ENCODE measurements at regions not wholly inside any gene's neighbourhood (a gene's known extent, or its start where the extent isn't known, plus 50 kb on each side); places are given as distances from the start of the nearest gene placed in this dataset.

GRCh38 chr3:6105187-6105586 lies 755.7 kb upstream of the GRM7 start:
- Histone ChIP-seq H3K4me2 (no peak overlapping the region), H3K9me2 (ENCODE audit: insufficient read depth) (no peaks in the 10 kb centered on the region), H3K4me3 (no peak overlapping the region), H3K27ac (no peak overlapping the region), H3K9me3 (ENCODE audit: insufficient read depth, low read depth) (no peaks in the 10 kb centered on the region), H2AFZ (no peak overlapping the region), H3K79me2 (ENCODE audit: low read depth) (no peaks in the 10 kb centered on the region), H3F3A (ENCODE audit: insufficient read depth, low read depth) (no peaks in the 10 kb centered on the region), H4K20me1 (ENCODE audit: insufficient read depth) (no peaks in the 10 kb centered on the region), H3K27me3 (ENCODE audit: insufficient read depth, low read depth) (no peaks in the 10 kb centered on the region), H3K36me3 (ENCODE audit: low read depth) (no peaks in the 10 kb centered on the region), H3K4me1 (replicated peaks; ENCODE audit: insufficient read depth) (no peaks in the 10 kb centered on the region)
- DNase-seq, result no peak
- CTCF ChIA-PET, result no interaction called here
- TF ChIP-seq, protein P1, sequence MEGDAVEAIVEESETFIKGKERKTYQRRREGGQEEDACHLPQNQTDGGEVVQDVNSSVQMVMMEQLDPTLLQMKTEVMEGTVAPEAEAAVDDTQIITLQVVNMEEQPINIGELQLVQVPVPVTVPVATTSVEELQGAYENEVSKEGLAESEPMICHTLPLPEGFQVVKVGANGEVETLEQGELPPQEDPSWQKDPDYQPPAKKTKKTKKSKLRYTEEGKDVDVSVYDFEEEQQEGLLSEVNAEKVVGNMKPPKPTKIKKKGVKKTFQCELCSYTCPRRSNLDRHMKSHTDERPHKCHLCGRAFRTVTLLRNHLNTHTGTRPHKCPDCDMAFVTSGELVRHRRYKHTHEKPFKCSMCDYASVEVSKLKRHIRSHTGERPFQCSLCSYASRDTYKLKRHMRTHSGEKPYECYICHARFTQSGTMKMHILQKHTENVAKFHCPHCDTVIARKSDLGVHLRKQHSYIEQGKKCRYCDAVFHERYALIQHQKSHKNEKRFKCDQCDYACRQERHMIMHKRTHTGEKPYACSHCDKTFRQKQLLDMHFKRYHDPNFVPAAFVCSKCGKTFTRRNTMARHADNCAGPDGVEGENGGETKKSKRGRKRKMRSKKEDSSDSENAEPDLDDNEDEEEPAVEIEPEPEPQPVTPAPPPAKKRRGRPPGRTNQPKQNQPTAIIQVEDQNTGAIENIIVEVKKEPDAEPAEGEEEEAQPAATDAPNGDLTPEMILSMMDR (conservative IDR thresholded peaks at IDR 0.05), result no peak
- no peak for TF ChIP-seq EZH2 (IDR thresholded peaks at IDR 0.05; ENCODE audit: low read depth)
- POLR2A ChIA-PET (ENCODE audit: unreplicated experiment), result no interaction called here
- intact Hi-C loops (cut with micrococcal nuclease; ENCODE audit: unreplicated experiment), result no loop called here
- BruUV-seq (replicated peaks), result no TSS peak

DNA sequence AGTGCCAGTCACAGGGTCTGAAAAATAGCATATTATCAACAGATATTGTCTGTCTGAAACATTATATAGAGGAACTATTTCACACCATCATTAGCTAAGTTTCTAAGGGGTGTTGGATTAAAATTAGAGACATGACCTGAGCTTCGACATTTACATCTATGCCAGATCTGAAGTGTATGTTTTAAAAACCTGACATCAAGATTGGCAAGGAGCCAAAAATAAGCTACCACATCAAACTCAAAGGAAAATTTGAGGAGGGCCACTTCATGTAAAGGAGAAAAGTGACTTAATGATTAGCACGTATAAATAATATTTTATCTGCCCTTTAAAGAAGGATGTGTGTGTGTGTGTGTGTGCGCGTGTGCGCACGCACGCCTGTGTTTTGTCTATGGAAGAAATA lies 752.0 kb upstream of the GRM7 start:
- no peak overlapping the region for H2AFZ ChIP-seq
- peaks cover 5% of the 10 kb centered on the region; the same call in 1 of the 2 replicates for H3K9me2 ChIP-seq (ENCODE audit: insufficient read depth)
- no peaks in the 10 kb centered on the region for H3K27me3 ChIP-seq (ENCODE audit: insufficient read depth, low read depth)
- no peak for TF ChIP-seq EZH2 (IDR thresholded peaks at IDR 0.05; ENCODE audit: low read depth)
- TF ChIP-seq, protein P1 (conservative IDR thresholded peaks at IDR 0.05), result no peak
- no peak overlapping the region for H3K4me2 ChIP-seq
- H3K4me3 ChIP-seq, result no peak overlapping the region
- DNase-seq, result no peak
- H3K27ac ChIP-seq, result no peak overlapping the region
- no peaks in the 10 kb centered on the region for H3K36me3 ChIP-seq (ENCODE audit: low read depth)
- intact Hi-C loops (cut with micrococcal nuclease; ENCODE audit: unreplicated experiment), result no loop called here
- H3K4me1 ChIP-seq (replicated peaks; ENCODE audit: insufficient read depth), result no peaks in the 10 kb centered on the region
- H4K20me1 ChIP-seq (ENCODE audit: insufficient read depth), result no peaks in the 10 kb centered on the region; the same call in 1 of the 2 replicates
- no peaks in the 10 kb centered on the region for H3F3A ChIP-seq (ENCODE audit: insufficient read depth, low read depth)
- no peaks in the 10 kb centered on the region for H3K79me2 ChIP-seq (ENCODE audit: low read depth)
- no TSS peak for BruUV-seq (replicated peaks)
- CTCF ChIA-PET, result no interaction called here
- no peaks in the 10 kb centered on the region for H3K9me3 ChIP-seq (ENCODE audit: insufficient read depth, low read depth)
- POLR2A ChIA-PET (ENCODE audit: unreplicated experiment), result no interaction called here

GRCh38 chr3:6110451-6110850 lies 750.5 kb upstream of the GRM7 start:
- no peaks in the 10 kb centered on the region; the same call in 1 of the 2 replicates for H4K20me1 ChIP-seq (ENCODE audit: insufficient read depth)

More at GRCh38 chr3:6110451-6110850, 750.5 kb upstream of the GRM7 start:
- no peak for DNase-seq
- Histone ChIP-seq H3K27me3 (ENCODE audit: insufficient read depth, low read depth) (no peaks in the 10 kb centered on the region), H3K27ac (no peak overlapping the region), H3K9me2 (ENCODE audit: insufficient read depth) (peaks cover 5% of the 10 kb centered on the region; the same call in 1 of the 2 replicates), H3K4me2 (no peak overlapping the region), H3K4me1 (replicated peaks; ENCODE audit: insufficient read depth) (no peaks in the 10 kb centered on the region), H3K4me3 (no peak overlapping the region), H2AFZ (no peak overlapping the region), H3K36me3 (ENCODE audit: low read depth) (no peaks in the 10 kb centered on the region), H3K9me3 (ENCODE audit: insufficient read depth, low read depth) (no peaks in the 10 kb centered on the region), H3K79me2 (ENCODE audit: low read depth) (no peaks in the 10 kb centered on the region), H3F3A (ENCODE audit: insufficient read depth, low read depth) (no peaks in the 10 kb centered on the region)
- intact Hi-C loops (cut with micrococcal nuclease; ENCODE audit: unreplicated experiment), result no loop called here
- POLR2A ChIA-PET (ENCODE audit: unreplicated experiment), result no interaction called here
- TF ChIP-seq EZH2 (IDR thresholded peaks at IDR 0.05; ENCODE audit: low read depth), result no peak
- TF ChIP-seq, protein P1 (conservative IDR thresholded peaks at IDR 0.05), result no peak
- BruUV-seq (replicated peaks), result no TSS peak
- CTCF ChIA-PET, result no interaction called here
